Fibroblast of lung (primary cell): ENCODE measurements at regions not wholly inside any gene's neighbourhood (a gene's known extent, or its start where the extent isn't known, plus 50 kb on each side); places are given as distances from the start of the nearest gene placed in this dataset.

ENCODE experiments used
- DNase-seq, 2 donors: peaks; one replicate each; pipeline versions ENCODE4 v3.0.0 to v3.0.0-alpha.2; 2010; ENCODE audit warnings: low read depth in 2 of 2
- H2AFZ ChIP-seq: 2 replicates; pipeline ENCODE4 v1.5.1; 2012; ENCODE audit warnings: low read length, control low read depth, inconsistent platforms
- H3K27ac ChIP-seq: 2 replicates; pipeline ENCODE4 v1.5.1; 2011; ENCODE audit warnings: low read length, control low read depth; ENCODE audit not compliant: insufficient read depth
- H3K27me3 ChIP-seq: 2 replicates; pipeline ENCODE4 v1.5.1; 2011; ENCODE audit warnings: mild to moderate bottlenecking, low read length; ENCODE audit not compliant: control insufficient read depth, insufficient read depth
- H3K36me3 ChIP-seq: 2 replicates; pipeline ENCODE4 v1.5.1; 2011; ENCODE audit warnings: low read length; ENCODE audit not compliant: control insufficient read depth, insufficient read depth
- H3K4me1 ChIP-seq: 2 replicates; pipeline ENCODE4 v1.5.1; 2011; ENCODE audit warnings: low read length; ENCODE audit not compliant: control insufficient read depth, insufficient read depth; ENCODE audit errors: extremely low read depth
- H3K4me2 ChIP-seq: 2 replicates; pipeline ENCODE4 v1.5.1; 2011; ENCODE audit warnings: low read length, control low read depth; ENCODE audit not compliant: insufficient read depth; ENCODE audit errors: extremely low read depth
- H3K4me3 ChIP-seq, 4 experiments: fragments of 200-600 bp in 1 of 4; sonication (generic) in 1 of 4; replicated peaks in 1 of 4; 2 replicates each; pipeline ENCODE4 v1.5.1; 2011 to 2016; ENCODE audit warnings: low read length in 4 of 4, low read depth in 3 of 4, mild to moderate bottlenecking in 3 of 4, control low read depth in 2 of 4, inconsistent platforms in 1 of 4, mixed read lengths in 1 of 4; ENCODE audit not compliant: insufficient read depth in 1 of 4; ENCODE audit errors: control extremely low read depth in 1 of 4
- H3K79me2 ChIP-seq: 2 replicates; pipeline ENCODE4 v1.5.1; 2012; ENCODE audit warnings: mild to moderate bottlenecking, low read length, inconsistent platforms; ENCODE audit not compliant: control insufficient read depth, insufficient read depth
- H3K9ac ChIP-seq: 2 replicates; pipeline ENCODE4 v1.5.1; 2011; ENCODE audit warnings: mild to moderate bottlenecking, low read length, control low read depth; ENCODE audit not compliant: insufficient read depth
- H3K9me3 ChIP-seq: 2 replicates; pipeline ENCODE4 v1.5.1; 2012; ENCODE audit warnings: low read depth, low read length; ENCODE audit not compliant: control insufficient read depth, insufficient read depth
- H4K20me1 ChIP-seq: 2 replicates; pipeline ENCODE4 v1.5.1; 2011; ENCODE audit warnings: low read length; ENCODE audit not compliant: control insufficient read depth, insufficient read depth; ENCODE audit errors: extremely low read depth
- EZH2 ChIP-seq: IDR thresholded peaks from 2 replicates; pipeline ENCODE4 v1.5.1; 2012; ENCODE audit warnings: low read length, control low read depth, mild to moderate bottlenecking; ENCODE audit errors: missing control alignments
- TF ChIP-seq, protein P1 (sequence below), 2 donors: IDR thresholded peaks in 1 of 2; conservative IDR thresholded peaks in 1 of 2; 1 replicate in 1 of 2; 2 replicates in 1 of 2; pipeline ENCODE4 v1.5.1; 2011 to 2012; ENCODE audit warnings: low read length in 2 of 2, control low read depth in 1 of 2, inconsistent platforms in 1 of 2, low read depth in 1 of 2, mild to moderate bottlenecking in 1 of 2

- no peak for TF ChIP-seq EZH2
- TF ChIP-seq, protein P1, sequence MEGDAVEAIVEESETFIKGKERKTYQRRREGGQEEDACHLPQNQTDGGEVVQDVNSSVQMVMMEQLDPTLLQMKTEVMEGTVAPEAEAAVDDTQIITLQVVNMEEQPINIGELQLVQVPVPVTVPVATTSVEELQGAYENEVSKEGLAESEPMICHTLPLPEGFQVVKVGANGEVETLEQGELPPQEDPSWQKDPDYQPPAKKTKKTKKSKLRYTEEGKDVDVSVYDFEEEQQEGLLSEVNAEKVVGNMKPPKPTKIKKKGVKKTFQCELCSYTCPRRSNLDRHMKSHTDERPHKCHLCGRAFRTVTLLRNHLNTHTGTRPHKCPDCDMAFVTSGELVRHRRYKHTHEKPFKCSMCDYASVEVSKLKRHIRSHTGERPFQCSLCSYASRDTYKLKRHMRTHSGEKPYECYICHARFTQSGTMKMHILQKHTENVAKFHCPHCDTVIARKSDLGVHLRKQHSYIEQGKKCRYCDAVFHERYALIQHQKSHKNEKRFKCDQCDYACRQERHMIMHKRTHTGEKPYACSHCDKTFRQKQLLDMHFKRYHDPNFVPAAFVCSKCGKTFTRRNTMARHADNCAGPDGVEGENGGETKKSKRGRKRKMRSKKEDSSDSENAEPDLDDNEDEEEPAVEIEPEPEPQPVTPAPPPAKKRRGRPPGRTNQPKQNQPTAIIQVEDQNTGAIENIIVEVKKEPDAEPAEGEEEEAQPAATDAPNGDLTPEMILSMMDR (conservative IDR thresholded peaks at IDR 0.05 in 1 of 2, IDR thresholded peaks at IDR 0.05 in 1 of 2; ENCODE audit: low read depth in 1 of 2, low read length in 2 of 2) = no peak
- H3K4me2 ChIP-seq = no peak overlapping the region
- peaks cover 33% of the 10 kb centered on the region for H3K4me1 ChIP-seq
- H3K4me3 ChIP-seq = no peak overlapping the region
- no peaks in the 10 kb centered on the region for H3K27me3 ChIP-seq
- H3K36me3 ChIP-seq = no peaks in the 10 kb centered on the region
- H3K79me2 ChIP-seq = no peaks in the 10 kb centered on the region
- H2AFZ ChIP-seq = no peak overlapping the region
- no peak overlapping the region for H3K27ac ChIP-seq
- H4K20me1 ChIP-seq = no peaks in the 10 kb centered on the region
- H3K9me3 ChIP-seq = no peaks in the 10 kb centered on the region
- no peak overlapping the region for H3K9ac ChIP-seq
- peak in 1 of 2 donors; percentile 40 for DNase-seq
Observed at GRCh38 chr2:237195396-237196120, 109.9 kb downstream of the COPS8 start.

- H4K20me1 ChIP-seq = no peaks in the 10 kb centered on the region
- no peak for TF ChIP-seq EZH2
- TF ChIP-seq, protein P1 (conservative IDR thresholded peaks at IDR 0.05 in 1 of 2, IDR thresholded peaks at IDR 0.05 in 1 of 2; ENCODE audit: low read depth in 1 of 2, low read length in 2 of 2) = no peak
- no peak overlapping the region for H2AFZ ChIP-seq
- no peaks in the 10 kb centered on the region for H3K27me3 ChIP-seq
- no peaks in the 10 kb centered on the region for H3K36me3 ChIP-seq
- no peak for DNase-seq
- no peak overlapping the region for H3K4me3 ChIP-seq
- no peak overlapping the region for H3K4me2 ChIP-seq
- no peaks in the 10 kb centered on the region for H3K79me2 ChIP-seq
- H3K9ac ChIP-seq = no peak overlapping the region
- H3K9me3 ChIP-seq = no peaks in the 10 kb centered on the region
- peaks cover 34% of the 10 kb centered on the region for H3K4me1 ChIP-seq
- peak overlapping the region; percentile 65 for H3K27ac ChIP-seq
Observed at GRCh38 chr2:237196409-237196808, 110.7 kb downstream of the COPS8 start.

- DNase-seq = peak; percentile 75 to 85
- Histone ChIP-seq H3K79me2 (no peaks in the 10 kb centered on the region), H3K4me1 (peaks cover 36% of the 10 kb centered on the region), H3K27me3 (no peaks in the 10 kb centered on the region), H3K4me3 (no peak overlapping the region), H3K9ac (no peak overlapping the region), H3K36me3 (no peaks in the 10 kb centered on the region), H2AFZ (no peak overlapping the region), H3K27ac (peak overlapping the region; percentile 65), H3K4me2 (no peak overlapping the region), H4K20me1 (no peaks in the 10 kb centered on the region), H3K9me3 (no peaks in the 10 kb centered on the region)
- TF ChIP-seq, protein P1 (conservative IDR thresholded peaks at IDR 0.05 in 1 of 2, IDR thresholded peaks at IDR 0.05 in 1 of 2; ENCODE audit: low read depth in 1 of 2, low read length in 2 of 2) = no peak
- TF ChIP-seq EZH2 = no peak
Observed at GRCh38 chr2:237196866-237197618, 111.4 kb downstream of the COPS8 start.
